GM19193 (cell line): ENCODE measurements at regions not wholly inside any gene's neighbourhood (a gene's known extent, or its start where the extent isn't known, plus 50 kb on each side); places are given as distances from the start of the nearest gene placed in this dataset.

Experiments used
- POLR2A ChIP-seq: IDR thresholded peaks from 4 replicates; pipeline ENCODE4 v1.6.1; 2011; ENCODE audit not compliant: insufficient read depth, insufficient read length; ENCODE audit errors: extremely low read depth

DNA sequence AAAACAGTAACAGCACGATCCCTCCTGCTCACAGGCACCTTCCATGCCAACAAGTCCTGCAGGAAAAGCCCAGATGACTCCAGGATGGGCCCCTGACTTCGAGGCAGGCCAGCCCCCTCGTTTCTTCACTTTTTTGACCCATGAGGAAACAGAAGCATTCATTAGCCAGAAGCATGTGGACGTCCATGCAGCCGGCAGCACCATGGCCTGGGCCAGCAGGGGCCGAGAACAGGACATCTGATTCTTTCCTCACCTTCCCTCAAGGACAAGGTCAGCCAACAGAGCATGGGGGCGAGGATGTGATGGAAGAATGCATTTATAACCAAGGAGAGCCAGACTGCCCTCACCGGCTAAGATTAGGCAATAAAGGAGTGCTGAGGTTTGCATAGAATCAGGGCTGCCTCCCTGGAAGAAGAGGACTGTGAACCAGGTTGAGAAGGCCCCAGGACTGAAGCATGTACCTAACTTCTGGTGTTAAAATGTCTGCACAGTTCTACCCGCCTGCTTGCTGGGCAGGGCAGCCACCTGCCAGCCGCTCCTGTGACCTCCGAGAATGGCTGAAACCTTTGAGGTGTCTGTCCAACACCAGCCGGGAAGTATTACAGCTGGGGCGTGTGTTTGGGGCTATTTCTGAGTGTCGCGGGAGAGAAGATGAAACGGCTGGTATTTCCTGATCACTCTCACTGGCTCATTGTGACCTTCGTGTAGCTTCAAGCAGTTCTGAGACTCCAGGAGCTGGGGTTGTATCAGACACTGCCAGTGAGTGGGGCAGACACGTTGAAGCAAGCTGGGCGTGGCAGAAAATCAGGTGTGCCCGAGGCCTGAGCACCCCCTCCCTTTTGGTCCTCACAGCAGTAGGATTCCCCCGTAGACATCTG lies 94.0 kb upstream of the TNRC6C start:
- no peak for TF ChIP-seq POLR2A

DNA sequence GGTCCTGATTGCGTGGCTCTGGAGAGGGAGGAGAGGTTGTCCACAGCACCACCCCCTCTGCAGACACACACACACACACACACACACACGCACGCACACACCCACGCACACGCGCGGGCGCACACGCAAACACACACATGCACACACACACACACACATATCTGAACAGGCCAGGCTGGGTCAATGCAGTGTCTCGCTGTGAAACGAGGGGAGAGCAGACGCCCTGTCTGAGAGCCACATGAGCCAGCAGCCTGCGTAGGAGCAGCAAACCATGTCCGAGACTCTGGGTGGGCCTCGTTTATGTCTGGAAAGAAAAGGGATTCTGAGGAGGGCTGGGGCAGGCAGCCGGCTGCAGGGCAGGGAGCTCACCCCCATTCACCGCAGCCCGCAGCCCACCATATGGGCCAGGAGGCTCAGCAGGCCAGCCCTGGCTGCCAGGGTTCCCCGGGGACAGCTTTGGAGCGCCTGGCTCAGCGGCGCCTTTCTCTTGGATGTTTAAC lies 93.3 kb upstream of the TNRC6C start:
- TF ChIP-seq POLR2A, result no peak

GRCh38 chr17:77865716-77866115 lies 92.8 kb upstream of the TNRC6C start:
- TF ChIP-seq POLR2A, result no peak

DNA sequence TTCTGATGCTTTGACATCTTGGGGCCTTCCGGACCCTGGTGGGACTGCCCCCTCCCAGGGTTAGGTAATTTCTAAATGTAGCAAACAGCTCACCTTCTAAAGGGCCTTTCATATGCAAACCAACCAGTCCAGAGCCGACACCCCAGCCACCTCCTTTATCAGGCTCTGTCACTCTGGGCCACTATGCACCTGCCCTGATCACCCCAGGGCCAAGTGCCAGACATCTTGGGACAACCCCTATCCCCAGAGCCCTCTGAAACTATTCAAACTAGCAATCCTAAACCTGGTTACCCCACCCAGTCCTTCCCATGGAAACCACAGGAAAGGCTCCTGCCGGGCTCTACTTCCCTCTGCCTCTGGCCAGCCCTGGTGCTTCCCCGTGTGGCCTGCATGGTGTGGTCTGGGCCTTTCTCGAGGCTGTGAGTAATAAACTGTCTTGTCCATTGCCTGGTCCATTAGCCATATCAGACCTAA lies 91.2 kb upstream of the TNRC6C start:
- no peak for TF ChIP-seq POLR2A

DNA sequence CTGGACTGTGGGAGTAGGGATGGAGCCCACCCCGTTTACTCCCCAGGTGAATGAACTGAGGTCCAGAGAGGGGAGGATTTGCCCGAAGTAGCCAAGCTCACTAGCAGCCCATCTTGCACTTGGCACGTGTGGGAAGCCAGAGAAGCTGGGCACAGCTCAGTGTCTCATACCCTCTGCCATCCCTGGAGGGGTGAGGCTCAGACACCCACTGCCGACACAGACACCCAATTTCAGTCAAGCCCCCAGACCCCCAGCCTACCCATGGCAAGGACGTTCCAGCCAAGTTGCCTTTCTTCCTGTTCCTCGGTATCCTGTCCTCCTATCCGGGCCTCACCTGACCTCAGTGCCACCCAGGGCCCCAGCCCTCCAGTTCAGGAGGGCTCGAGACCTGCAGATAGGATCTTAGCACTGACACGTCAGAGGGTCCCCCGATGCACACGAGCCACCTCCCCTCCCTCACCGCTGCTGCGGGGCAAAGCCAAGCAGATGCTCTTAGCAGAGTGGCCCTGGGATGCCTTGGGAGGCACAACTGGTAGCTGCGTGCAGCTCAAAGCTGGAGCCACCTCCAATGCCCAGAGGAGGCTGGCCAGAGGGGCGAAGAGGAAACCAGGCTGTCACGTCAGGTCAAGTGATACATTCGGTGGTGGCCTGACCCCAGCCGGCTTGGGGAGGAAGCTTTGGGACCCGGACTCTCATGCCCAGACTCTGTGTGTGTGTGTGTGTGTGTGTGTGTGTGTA lies 90.4 kb upstream of the TNRC6C start:
- no peak for TF ChIP-seq POLR2A

DNA sequence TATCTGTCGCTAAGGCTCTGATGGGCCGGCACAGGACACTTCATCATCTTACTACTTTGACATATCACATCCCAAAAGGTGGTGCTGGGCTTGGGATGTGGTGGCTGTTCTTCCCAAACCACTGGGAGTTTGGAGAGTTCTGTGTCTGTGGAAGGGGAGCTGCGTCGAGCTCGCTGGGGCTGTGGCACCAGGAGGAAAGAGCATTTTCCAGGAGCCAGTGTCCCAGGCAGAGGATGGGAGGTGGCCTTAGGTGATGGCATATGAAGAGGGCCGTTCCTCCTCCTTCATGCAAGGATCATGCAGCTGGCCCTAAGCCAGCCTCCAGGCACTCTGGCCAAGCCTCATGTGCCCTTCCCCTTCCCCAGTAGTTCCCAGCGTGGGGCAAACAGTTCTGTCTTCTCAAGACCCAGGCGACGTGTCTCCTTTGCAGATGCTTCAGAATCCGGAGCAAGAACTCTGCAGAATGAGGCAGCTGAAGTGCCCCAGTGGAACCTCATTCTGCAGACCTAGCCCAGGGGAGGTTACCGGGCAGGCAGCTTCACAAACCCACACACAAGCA lies 89.4 kb upstream of the TNRC6C start:
- TF ChIP-seq POLR2A, result no peak

DNA sequence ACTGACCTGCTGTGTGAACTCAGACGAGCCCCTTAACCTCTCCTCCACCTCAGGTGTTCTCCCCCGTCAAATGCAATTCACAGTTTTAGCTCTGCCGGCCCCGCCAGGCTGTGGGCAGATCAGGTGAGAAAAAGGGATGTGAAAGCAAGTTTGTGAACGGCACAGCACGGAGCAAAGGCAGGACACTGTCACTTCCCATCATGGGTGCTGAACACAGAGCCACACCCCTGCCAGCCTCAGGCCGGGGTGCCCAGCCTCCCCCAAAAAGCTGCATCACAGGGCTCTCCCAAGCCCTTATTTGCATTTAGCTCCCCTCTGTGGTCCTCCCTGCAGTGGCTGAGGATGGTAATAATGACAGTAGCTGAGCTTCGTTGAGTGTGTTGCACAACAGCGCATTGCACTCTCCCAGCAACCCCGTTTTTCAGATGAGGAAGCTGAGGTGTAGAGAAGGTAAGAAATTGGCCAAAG lies 88.8 kb upstream of the TNRC6C start:
- TF ChIP-seq POLR2A, result no peak

DNA sequence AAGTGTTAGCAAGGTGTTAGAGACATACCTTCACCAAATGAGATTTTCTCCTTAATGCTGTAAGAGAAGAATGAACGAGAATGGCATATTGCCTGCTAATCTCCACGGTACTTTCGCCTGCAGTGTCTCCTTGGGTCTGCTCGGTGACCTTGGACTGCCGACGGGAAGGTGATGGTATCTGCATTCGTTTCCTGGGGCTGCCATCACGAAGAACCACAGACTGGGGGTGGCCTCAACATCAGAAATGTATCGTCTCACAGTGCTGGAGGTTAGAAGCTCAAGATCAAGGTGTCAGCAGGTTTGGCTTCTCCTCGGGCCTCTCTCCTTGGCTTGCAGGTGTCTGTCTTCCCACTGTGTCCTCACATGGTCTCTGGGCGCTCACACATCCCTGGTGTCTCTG lies 86.3 kb upstream of the TNRC6C start:
- TF ChIP-seq POLR2A, result no peak

- no peak for TF ChIP-seq POLR2A
These were observed 85.6 kb upstream of the TNRC6C start for GRCh38 chr17:77872714-77873499.

DNA sequence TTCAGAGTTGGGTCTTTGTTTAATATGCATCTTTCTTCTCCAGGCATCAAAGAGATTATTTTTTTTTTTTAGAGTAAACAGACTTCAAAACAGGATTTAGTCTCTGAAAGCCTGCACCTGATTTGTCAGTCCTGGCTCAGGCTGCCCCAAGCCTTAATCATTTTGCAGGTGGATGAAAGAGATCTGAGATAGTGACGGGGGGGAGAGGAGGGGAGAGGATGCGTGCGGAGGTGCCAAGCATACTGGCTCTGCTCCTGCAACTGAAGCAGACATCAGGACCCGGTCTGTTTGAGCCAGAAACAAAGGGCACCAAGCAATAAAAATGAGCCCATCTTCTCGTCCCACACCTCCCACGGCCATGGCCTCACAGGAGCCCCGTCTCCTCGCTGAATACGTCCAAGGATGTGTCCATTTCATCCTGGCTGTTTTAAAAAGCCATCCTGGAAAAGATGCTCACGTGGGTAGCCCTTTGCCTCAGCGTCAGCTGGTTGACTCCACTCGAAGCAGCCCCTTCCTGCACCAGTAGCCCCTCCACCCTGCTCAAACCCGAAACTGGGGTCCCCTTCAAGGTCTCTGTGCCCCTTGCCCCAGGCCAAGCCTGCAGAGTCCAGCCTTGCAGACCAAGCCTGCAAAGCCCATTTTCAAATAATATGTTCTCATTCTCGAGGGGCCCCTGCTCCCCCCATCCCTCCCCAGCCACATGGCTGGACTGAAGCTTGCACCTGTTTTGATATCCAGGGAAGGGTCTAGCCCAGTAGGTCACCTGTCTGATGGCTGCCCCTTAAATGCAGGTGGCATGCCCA lies 84.8 kb upstream of the TNRC6C start:
- no peak for TF ChIP-seq POLR2A

DNA sequence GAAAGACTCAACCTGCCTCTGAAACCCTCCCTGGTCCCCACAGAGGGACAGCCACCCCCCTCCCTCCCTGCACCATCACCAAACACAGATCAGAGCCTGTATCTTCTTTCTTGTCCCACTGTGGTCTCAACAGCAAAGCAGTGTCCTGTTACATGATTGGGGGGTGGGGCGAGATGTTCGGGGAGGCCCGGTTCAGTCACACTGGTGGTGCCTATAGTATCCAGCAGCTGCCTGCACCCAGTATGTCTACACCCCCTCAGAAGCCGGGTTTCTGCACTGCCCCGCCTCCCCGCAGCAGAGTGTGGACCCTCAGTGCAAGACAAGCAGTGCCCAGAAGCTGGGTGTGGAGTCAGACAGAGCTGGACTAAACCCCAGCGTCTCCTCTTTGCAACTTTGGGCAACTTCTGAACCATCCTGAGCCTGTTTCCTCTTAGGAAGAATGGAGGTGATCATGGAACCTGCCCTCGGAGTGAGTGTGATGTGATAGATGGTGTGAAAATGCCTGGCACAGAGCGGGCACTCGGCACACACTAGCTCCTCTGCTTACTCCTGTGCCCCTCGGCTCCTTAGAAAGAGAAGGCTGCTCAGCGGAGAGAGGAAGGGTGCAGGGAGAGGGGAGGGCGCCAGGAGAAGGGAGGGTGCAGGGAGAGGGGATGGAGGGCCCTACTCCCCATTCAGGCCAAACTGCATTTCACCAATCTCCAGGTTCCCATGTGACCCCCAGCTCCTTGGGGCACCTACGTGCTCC lies 84.0 kb upstream of the TNRC6C start:
- no peak for TF ChIP-seq POLR2A

DNA sequence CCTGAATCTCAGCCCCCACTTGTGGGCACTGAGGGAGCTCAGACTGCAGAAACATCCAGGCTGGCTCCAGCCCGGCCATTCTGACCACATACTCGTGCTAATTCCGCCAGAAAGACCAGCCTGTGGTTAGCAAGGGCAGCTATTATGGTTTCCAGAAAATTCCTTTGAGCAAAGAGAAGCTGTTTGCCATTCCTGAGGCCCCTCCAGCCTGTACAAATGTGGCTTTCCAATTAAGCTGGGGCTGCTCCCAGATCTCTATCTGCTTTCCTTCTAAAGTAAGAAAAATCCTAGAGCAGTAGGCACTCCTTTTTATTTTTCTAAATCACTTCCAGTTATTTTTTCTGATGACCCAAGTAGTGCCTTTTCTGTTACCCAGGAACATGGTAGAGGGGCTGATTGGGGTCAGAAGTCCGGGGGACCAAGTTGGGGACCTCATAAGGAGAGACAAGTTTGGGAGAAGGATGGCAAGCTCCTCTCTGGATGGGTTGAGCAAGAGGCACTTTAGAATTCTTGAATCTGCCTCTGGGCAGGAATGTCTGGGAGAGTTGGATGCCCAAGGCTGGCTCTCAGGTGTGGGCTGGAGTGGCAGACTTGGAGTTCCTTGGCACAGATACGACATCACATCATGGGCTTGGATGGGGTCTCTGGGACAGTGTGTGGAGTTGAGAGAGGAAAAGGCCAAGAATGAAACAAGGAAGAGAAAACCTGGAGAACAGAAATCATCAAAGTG lies 83.3 kb upstream of the TNRC6C start:
- TF ChIP-seq POLR2A, result no peak
